GM19238 (cell line): ENCODE measurements at regions not wholly inside any gene's neighbourhood (a gene's known extent, or its start where the extent isn't known, plus 50 kb on each side); places are given as distances from the start of the nearest gene placed in this dataset.

Experiments
- DNase-seq: peaks from one replicate; pipeline ENCODE4 v3.0.0; 2011; ENCODE audit warnings: low spot score; ENCODE audit not compliant: insufficient read length

GRCh38 chr1:199155166-199156019 is 516.6 kb downstream of the PTPRC start:
- DNase-seq, result no peak

GRCh38 chr1:199157494-199157893 is 518.7 kb downstream of the PTPRC start:
- DNase-seq, result no peak

- no peak for DNase-seq
Measured at GRCh38 chr1:199160521-199161318, 521.9 kb downstream of the PTPRC start.

GRCh38 chr1:199161319-199161680 is 522.5 kb downstream of the PTPRC start:
- no peak for DNase-seq

- DNase-seq, result no peak
Measured at GRCh38 chr1:199161766-199162303, 523.0 kb downstream of the PTPRC start.

GRCh38 chr1:199163267-199163666 is 524.4 kb downstream of the PTPRC start:
- no peak for DNase-seq

- DNase-seq, result no peak
Measured at GRCh38 chr1:199163670-199164069, 524.8 kb downstream of the PTPRC start.

GRCh38 chr1:199167460-199167859 is 528.6 kb downstream of the PTPRC start:
- DNase-seq, result no peak

GRCh38 chr1:199168888-199169585 is 530.2 kb downstream of the PTPRC start:
- no peak for DNase-seq

- no peak for DNase-seq
Measured at GRCh38 chr1:199170711-199171110, 531.9 kb downstream of the PTPRC start.

GRCh38 chr1:199172171-199173124 is 533.6 kb downstream of the PTPRC start:
- DNase-seq, result no peak

GRCh38 chr1:199173356-199173755 is 534.5 kb downstream of the PTPRC start:
- DNase-seq, result no peak

- DNase-seq, result no peak
Measured at GRCh38 chr1:199174336-199174735, 535.5 kb downstream of the PTPRC start.

- DNase-seq, result no peak
Measured at GRCh38 chr1:199176713-199177112, 537.9 kb downstream of the PTPRC start.

GRCh38 chr1:199177241-199177640 is 538.4 kb downstream of the PTPRC start:
- DNase-seq, result no peak

- DNase-seq, result no peak
Measured at GRCh38 chr1:199178646-199179045, 539.8 kb downstream of the PTPRC start.

GRCh38 chr1:199182186-199182843 is 543.5 kb downstream of the PTPRC start:
- DNase-seq, result no peak

GRCh38 chr1:199184180-199184579 is 545.3 kb downstream of the PTPRC start:
- DNase-seq, result no peak

GRCh38 chr1:199194862-199195261 is 556.0 kb downstream of the PTPRC start:
- no peak for DNase-seq

GRCh38 chr1:199197695-199198094 is 558.9 kb downstream of the PTPRC start:
- DNase-seq, result no peak
